NCI-H2227 treated with DMSO at 0.1 percent for 48 hours (cell line): ENCODE measurements at regions not wholly inside any gene's neighbourhood (a gene's known extent, or its start where the extent isn't known, plus 50 kb on each side); places are given as distances from the start of the nearest gene placed in this dataset.
"Not testable (repeated sequence)": the region's sequence is repeated elsewhere in the genome, so short reads cannot be mapped to it uniquely, and the experiment has no call there.

Experiments used
- DNase-seq: peaks from one replicate; lab custom pipeline; 2025; lab: John Stamatoyannopoulos, UW

DNA sequence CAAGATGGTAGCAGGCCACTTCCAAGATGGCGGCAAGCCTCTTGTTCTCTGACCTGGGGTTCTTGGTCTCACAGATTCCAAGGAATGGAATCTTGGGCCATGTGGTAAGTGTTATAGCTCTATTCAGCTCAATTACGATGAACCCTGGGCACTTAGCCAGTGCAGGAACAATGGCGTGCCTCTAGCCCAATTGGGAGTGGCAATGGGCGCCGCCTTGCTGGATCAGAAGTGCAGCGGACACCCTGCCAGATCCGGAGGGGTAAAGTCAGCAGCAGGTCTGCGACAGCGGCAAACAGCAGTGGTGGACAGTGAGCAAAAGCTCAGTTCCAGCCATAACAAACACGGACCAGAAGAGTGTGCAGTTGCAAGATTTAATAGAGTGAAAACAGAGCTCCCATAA lies 263.2 kb upstream of the SEMA3C start:
- not testable (repeated sequence) for DNase-seq

DNA sequence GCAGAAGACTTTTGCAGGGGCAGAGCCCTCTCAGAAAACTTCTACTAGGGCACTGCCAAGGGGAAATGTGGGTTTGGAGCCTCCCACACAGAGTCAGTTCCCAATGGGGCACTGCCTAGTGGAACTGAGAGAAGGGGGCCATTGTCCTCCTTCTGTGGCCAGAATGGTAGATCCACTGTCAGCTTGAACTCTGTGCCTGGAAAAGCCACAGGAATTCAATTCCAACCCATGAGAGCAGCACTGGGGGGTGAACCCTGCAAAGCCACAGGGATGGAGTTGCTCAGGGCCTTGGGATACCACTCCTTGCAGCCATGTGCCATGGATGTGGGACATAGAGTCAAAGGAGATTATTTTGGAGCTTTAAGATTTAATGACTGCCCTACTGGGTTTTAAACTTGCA lies 262.2 kb upstream of the SEMA3C start:
- DNase-seq, result no peak

DNA sequence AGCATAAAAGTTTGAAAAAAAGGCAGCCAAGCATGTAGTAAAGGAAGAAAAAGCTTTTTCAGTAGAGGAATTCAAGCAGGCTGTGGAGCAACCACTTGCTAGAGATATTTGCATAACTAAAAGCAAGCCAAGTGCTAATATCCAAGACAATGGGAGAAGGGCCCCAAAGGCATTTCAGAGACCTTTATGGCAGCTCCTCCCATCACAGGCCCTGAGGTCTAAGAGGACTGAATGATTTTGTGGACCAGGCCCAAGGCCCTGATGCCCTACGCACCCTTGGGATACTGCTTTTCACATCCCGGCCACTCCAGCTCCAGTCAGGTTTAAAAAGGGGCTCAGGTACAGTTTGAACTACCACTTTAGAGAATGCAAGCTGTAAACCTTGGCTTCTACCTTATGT lies 261.7 kb upstream of the SEMA3C start:
- no peak for DNase-seq

DNA sequence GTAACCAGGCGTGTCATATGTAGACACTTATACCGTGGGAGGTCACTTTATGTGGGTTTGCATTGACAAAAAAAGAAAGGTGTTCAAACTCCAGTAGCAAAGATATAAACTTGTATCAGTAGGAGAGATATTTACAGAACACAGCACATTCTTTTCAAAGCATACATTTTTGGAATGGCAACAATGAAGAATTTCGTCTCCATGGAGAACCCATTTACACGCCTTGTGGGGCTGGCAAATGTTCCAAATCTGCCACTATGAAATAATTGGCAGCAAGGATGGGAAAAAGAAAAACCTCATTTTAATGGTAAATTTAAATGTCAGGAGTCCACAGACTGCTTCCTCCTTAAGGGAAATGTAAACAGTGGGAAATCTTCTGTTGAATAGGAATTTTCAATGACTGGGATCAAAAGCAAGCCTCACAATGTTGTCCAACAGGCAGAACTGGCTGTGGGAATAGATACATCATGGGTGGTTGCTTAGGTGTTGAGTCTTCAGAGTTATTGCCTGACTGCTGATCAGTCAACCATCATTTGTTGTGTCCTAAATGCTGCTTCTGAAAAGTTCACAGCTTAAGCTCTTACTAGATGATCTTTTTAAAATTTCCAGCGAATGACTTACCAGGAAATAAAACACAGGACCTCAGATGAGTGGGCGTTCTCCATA lies 256.6 kb upstream of the SEMA3C start:
- no peak for DNase-seq

DNA sequence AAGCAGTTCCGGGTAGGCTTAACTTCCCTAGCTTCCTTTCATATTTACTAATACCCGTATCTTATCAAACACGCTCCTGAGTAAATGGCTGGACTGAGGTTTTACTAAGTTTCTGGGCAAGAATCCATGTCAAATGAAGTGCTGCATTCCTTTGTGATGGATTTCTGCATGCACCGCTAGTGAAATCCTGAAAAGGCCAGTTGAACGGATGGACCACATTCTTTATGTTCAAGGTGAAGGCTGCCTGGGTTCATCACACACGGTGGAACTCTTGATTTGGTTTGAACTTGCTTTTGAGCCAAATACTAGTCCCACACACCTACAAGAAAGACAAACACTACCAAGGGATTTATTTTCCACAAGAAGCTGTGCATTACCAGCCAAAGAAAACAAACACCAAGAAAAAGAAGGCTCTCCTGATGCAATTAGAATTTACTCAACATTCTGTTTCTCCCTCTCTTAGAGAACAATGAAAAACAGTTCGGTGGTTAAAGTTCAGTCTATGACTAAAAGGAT lies 255.0 kb upstream of the SEMA3C start:
- no peak for DNase-seq

DNA sequence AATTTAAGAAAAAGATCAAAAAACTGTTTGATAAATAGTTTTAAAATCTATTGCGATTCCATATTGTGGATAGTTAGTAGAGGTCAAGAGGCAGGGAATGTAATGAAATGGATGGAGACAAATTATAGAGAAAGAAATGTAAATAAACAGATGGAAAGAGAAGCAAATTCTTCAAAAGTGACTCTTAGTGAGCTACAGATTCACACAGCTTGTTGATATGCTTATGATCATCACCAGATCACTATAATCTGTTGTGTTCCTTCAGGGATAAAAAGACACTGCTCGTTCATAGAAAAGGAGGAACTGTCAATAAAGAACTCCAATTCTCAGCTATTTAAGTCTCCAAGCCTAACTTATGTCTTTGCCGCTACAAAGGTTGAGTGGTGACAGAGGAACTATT lies 251.4 kb upstream of the SEMA3C start:
- no peak for DNase-seq

DNA sequence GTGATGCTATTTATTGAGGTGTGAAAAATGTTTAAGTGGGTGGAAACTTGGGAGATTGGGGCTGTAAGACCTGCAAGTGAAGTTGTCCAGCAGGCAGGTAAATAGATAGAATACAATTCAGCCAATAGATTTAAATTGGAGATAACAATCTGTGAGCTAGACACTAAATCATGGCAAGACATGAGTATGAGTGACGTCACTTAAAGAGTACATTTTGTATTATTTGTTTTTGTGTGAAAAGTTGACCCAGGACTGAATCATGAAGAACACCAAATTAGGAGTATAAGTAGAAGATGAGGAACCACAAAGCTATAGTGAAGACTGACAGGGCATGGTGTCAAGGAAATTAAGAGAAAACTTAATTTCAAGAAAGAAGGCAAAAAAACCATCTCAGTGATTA lies 249.1 kb upstream of the SEMA3C start:
- no peak for DNase-seq

DNA sequence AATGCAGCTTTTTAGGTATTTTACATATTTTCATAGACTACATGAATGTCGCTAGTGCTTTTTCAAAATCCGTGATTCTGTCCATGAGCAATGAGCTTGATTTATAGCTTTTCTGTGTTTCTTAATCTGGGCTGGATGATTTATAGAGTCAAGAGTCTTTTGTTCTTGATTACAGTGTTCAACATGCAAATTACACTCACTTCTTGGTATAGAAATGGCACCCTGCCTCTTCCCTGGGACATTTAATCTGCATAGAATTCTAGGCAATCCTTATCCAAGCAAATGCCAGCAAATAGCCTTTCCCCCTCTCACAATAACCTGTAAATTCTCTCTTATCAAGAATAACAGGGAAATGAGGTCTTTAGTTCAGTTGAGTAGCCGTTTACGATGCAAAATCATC lies 246.2 kb upstream of the SEMA3C start:
- DNase-seq, result no peak

DNA sequence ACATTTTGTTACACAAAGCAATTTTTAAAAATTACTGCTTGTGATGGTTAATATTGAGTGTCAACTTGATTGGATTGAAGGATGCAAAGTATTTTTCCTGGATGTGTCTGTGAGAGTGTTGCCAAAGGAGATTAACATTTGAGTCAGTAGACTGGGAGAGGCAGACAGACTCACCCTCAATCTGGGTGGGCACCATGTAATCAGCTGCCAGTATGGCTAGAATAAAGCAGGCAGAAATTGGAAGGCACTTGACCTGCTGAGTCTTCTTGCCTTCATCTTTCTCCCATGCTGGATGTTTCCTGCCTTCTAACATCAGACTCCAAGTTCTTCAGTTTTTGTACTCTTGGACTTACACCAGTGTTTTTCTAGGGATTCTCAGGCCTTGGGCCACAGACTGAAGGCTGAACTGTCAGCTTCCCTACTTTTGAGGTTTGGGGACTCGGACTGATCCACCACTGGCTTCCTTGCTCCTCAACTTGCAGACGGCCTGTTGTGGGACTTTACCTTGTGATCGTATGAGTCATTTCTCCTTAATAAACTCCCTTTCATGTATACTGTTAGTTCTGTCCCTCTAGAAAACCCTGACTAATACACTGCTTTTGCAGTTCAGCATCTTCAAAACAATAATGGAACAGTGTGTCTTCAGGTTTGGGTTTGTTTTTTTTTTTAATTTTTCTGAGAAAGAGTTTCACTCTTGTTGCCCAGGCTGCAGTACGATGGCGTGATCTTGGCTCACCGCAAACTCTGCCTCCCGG lies 244.1 kb upstream of the SEMA3C start:
- DNase-seq, result no peak

DNA sequence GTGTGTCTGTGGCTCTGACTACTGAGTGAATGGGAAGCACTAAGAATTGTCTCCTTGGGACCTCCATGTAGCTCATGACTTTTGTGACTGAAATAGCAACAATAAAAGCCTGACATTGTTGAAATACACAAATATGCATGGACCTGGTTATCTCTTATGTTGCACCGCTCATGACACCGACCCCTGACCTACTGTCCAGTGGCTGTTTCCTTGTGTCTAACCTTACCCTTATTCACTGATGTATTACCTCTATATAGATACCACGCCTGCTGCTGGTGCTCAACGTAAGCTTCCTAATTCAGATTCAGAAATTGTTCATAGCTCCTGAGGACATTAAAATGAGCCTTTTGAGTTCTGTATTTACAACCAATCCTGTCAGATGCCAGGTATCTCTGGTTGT lies 243.4 kb upstream of the SEMA3C start:
- DNase-seq, result no peak

DNA sequence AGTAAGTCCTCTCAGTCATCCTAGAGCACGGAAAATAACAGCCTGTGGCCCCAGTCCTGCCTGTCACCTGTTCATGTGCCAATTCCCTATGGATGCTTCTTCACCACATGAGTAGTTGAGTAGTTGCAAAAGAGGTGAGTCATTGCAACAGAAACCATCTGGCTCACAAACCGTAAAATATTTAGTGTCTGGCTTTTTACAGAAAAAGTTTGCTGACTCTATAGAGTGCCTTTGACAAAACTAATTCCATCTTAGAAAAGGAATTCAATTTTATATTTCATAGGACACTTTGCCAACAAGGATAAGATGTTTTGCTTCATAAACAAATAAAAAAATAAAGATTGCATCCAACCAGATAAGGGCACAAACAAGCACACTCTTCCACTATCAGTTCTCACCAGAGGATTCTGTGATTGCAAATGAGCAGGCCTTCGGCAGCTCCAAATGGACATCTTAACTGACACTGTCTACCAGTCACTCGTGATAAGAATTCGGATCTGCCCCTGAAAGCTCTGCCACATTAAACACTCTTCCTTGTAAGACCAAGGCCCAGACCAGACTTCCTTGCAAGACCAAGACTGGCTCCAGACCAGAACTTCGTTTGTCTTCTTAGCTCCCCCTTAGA lies 242.7 kb upstream of the SEMA3C start:
- DNase-seq, result no peak

DNA sequence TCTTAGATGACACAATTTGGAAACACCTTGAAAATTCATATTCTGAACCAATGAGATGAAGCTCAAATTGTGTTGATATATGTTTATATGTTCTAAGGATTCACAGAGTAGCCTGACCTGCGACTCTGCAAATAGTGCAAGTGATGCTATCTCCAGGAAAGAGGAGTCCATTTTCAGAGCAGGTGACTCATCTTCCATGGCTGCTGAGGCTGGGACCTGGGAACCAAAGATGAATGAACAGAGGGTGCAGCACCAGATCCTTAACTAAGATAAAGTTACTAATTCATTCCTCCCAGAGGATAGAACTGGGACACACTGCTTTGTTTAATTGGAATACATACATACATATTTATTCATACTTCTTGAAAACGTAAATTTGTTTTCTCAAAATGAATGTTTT lies 240.6 kb upstream of the SEMA3C start:
- no peak for DNase-seq

DNA sequence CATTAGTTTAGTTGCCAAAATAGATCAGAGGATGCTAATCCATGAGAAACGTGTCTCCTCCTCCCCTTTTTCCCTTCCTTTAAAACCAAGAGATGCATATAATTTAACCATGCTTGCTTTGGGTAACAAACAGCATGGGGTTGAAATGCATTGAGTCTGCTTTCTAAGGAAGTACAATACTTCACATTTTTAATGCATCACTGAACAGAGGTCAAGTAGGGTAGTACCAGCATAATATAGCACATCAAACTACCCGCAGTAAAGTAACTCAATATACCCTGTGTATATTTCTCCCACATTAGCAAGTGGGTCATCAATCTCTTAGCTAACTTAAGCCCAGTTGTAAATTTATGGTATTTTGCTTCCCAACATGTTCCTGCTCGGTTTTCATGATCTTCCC lies 239.3 kb upstream of the SEMA3C start:
- DNase-seq, result peak; percentile 75

DNA sequence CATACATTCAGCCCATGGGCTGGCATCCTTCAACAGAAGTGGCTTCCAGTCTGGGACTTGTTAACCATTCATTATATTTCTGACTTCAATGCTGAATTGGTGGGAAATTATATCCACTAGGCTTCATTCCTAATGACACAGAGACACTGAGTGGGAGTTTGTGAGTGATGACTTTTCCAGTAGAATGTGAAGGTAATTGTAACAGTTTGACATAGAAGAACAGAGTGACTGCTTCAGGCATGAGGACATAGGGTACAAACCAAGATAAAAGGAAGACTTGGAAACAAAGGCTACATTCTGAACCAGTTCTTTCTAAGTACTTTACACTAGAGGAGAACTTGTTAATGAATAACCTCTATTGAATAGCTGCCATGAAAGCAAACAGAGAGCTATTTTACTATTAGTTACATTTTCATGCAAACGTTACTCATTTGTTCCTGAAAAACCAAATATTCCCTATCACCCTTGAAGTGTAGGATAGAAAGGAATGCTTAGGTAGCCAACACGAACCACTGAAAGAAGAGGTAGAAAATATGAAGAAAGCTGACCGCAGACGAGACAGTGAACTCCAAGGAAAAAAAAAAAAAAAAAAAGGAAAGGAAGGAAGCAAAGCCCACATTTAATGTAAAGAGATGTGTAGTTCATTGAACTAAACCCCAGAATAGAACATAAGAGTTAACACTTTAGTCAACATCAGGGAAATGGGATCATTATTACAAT lies 237.0 kb upstream of the SEMA3C start:
- DNase-seq, result no peak

DNA sequence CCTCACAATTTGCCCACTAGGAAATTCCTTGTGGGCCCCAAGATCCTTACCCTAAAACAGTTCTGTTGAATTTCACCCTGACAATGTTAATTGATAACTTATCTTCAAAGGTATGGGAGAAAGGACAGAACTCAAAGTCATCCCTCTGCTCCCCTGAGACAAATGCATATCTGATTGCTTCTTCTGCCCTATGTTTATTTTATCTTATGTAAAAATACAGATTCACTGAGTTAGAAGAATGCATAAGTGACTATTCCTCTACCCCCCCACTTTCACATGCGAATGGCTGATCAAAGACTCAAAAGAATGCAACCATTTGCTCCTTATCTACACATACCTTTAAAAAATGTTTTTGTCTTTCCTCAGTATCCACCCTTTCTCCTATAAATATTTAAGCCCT lies 235.7 kb upstream of the SEMA3C start:
- no peak for DNase-seq

DNA sequence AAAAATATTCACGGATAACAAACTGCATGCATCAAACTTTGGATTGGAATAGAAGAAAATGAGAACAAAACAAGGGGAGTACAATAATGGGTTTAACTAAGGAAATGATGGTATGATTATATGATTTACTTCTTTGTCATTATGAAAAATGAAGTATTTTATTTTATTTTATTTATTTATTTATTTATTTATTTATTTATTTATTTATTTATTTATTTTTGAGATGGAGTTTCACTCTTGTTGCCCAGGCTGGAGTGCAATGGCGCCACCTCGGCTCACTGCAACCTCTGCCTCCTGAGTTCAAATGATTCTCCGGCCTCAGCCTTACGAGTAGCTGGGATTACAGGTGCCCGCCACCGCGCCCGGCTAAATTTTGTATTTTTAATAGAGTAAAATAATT lies 234.1 kb upstream of the SEMA3C start:
- not testable (repeated sequence) for DNase-seq

DNA sequence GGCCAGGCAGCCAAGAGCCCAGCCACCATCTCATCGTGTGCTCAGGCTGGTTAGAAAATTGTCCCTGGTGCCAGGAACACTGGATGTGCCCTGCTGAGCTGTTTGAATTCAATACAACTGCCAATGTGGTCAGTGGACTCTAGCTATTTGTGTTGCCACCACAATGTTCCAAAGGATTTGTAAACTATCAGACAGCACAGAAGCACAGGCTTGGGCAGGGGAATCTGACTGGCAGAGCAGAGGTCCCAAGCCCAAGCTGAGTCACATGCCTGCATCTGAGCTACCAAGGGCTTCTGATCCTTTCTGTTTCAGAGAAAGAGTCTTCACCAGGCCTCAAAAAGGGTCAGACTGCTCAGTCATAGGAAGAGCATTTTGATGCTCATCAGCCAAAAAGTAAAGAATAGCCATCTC lies 232.1 kb upstream of the SEMA3C start:
- DNase-seq, result no peak

DNA sequence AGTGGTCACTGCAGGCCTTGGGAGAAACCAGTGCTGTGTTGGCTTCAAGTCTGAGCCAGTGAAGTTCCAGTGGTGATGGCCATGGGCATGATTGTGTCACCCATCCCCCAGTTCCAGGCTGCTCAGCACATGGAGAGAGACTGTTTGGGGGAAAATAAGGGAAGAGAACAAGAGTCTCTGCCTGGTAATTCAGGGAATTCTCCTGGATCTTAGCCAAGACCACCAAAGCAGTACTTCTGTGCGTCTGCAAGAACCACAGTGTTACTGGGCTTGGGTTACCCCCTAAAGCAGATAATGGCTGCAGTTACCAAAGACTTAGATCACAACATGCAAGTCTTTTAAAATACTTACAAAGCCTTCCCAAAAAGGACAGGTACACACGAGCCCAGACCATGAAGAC lies 225.0 kb upstream of the SEMA3C start:
- DNase-seq, result no peak

DNA sequence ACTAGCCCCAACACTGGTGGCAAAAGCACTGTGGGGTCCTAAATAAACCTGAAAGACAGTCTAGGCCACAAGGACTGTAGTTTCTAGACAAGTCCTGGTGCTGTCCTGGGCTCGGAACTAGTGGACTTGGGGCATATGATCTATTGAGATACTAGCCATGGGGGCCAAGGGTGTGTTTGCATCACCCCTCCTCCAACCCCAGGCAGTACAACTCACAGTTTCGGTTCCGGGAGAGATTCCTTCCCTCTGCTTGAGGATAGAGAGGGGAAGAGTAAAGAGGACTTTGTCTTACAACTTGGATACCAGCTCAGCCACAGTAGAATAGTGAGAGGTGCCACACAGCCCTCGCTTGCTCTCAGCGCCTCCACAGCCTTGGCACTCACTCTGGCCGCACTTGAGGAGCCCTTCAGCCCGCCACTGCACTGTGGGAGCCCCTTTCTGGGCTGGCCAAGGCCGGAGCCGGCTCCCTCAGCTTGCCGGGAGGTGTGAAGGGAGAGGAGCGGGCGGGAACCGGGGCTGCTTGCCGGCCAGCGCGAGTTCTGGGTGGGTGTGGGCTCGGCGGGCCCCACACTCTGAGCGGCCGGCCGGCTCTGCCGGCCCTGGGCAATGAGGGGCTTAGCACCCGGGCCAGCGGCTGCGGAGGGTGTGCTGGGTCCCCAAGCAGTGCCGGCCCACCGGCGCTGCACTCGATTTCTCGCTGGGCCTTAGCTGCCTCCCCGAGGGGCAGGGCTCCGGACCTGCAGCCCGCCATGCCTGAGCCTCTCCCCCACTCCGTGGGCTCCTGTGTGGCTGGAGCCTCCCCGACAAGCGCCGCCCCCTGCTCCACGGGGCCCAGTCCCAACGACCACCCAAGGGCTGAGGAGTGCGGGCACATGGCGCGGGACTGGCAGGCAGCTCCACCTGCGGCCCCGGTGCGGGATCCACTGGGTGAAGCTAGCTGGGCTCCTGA lies 222.7 kb upstream of the SEMA3C start:
- DNase-seq, result not testable (repeated sequence)

DNA sequence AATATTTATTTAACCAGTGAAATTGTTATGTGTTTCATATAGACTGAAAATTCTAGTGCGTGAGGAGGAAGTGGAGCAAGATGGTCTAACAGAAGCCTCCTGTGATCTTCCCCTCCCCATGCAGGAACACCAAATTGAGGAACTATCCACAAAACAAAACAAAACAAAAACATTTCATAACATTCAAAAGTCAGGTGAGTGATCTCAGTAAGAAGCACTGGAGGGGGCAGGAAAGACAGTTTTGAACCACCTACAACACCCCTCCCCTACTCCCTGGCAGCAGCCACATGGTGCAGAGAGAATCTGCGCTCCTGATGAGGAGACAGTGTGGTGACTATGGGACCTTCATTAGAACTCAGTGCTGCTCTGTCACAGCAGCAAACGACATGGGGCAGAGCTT lies 221.9 kb upstream of the SEMA3C start:
- no peak for DNase-seq

DNA sequence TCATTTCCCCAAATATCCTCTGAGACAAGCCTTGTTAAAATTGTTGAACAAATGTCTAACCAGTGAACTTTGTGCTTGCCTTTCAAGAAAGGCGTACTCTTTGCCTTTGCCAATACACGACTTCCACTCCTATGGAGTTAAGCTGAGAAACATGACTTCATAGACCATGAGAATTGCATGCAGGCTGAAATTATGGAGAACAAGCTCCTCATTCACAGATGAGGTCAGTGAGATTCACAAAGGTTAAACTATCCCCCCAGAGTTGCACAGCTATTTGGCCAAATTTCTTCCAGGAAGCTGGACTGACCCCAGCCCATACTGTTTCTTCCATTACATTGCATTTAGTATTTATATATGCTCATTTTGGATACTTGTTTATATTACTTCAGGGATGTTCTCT lies 221.4 kb upstream of the SEMA3C start:
- DNase-seq, result no peak
